ENCODE measurements at regions not wholly inside any gene's neighbourhood (a gene's known extent, or its start where the extent isn't known, plus 50 kb on each side); places are given as distances from the start of the nearest gene placed in this dataset.

DNA sequence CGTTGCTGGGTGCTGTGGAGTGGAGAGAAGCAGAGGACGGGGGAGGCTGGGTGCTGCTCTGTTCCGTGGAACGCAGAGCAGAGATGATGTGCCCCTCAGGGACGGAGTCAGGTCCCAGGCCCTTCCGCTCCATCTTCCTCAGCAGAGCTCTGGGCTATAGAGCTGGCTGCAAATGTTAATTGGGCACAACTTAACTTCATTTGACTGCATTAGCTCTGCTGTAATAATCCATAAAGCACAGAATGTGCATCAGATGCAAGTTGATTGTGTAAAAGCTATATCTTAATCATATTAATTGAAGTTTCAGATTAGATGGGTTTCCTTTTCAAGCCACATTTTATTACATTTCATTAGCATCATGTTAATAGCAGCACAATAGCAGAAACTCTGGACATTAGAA, 212.6 kb downstream of the ABCC12 start:
- Histone ChIP-seq H3F3A (replicated peaks; ENCODE audit: low read depth) (no peaks in the 10 kb centered on the region), H3K9me2 (ENCODE audit: insufficient read depth) (no peaks in the 10 kb centered on the region), H3K36me3 (ENCODE audit: insufficient read depth) (no peaks in the 10 kb centered on the region), H3K4me2 (no peak overlapping the region), H3K4me3 (no peak overlapping the region), H3K27ac (ENCODE audit: low read depth) (no peak overlapping the region), H4K20me1 (replicated peaks; ENCODE audit: insufficient read depth) (no peaks in the 10 kb centered on the region), H3K79me2 (replicated peaks; ENCODE audit: insufficient read depth) (no peaks in the 10 kb centered on the region), H3K4me1 (ENCODE audit: insufficient read depth) (no peaks in the 10 kb centered on the region), H3K27me3 (ENCODE audit: insufficient read depth) (no peaks in the 10 kb centered on the region), H2AFZ (no peak overlapping the region)
- Mint-ChIP-seq H3K4me3 (no peak overlapping the region), H3K27ac (no peak overlapping the region), H3K36me3 (ENCODE audit: low read depth) (no peaks in the 10 kb centered on the region), H3K27me3 (ENCODE audit: insufficient read depth, low read depth, poor library complexity) (peaks cover 11% of the 10 kb centered on the region), H3K9me3 (no peaks in the 10 kb centered on the region; the same call in 2 of the 3 replicates), H3K4me1 (peaks cover 3% of the 10 kb centered on the region; the same call in 2 of the 3 replicates)
- no peak for DNase-seq (ENCODE audit: low spot score)
- no peak for ATAC-seq
- TF ChIP-seq EZH2phosphoT487 (IDR thresholded peaks at IDR 0.05; ENCODE audit: unreplicated experiment) = no peak
- TF ChIP-seq ZNF331 (CRISPR knock-in tag; IDR thresholded peaks at IDR 0.05; ENCODE audit: low read depth) = no peak
- TF ChIP-seq NANOG (IDR thresholded peaks at IDR 0.05; ENCODE audit: borderline replicate concordance) = no peak
- TF ChIP-seq, protein P1, sequence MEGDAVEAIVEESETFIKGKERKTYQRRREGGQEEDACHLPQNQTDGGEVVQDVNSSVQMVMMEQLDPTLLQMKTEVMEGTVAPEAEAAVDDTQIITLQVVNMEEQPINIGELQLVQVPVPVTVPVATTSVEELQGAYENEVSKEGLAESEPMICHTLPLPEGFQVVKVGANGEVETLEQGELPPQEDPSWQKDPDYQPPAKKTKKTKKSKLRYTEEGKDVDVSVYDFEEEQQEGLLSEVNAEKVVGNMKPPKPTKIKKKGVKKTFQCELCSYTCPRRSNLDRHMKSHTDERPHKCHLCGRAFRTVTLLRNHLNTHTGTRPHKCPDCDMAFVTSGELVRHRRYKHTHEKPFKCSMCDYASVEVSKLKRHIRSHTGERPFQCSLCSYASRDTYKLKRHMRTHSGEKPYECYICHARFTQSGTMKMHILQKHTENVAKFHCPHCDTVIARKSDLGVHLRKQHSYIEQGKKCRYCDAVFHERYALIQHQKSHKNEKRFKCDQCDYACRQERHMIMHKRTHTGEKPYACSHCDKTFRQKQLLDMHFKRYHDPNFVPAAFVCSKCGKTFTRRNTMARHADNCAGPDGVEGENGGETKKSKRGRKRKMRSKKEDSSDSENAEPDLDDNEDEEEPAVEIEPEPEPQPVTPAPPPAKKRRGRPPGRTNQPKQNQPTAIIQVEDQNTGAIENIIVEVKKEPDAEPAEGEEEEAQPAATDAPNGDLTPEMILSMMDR (conservative IDR thresholded peaks at IDR 0.05; ENCODE audit: low read depth in 2 of 2) = no peak
- TF ChIP-seq, protein P2, sequence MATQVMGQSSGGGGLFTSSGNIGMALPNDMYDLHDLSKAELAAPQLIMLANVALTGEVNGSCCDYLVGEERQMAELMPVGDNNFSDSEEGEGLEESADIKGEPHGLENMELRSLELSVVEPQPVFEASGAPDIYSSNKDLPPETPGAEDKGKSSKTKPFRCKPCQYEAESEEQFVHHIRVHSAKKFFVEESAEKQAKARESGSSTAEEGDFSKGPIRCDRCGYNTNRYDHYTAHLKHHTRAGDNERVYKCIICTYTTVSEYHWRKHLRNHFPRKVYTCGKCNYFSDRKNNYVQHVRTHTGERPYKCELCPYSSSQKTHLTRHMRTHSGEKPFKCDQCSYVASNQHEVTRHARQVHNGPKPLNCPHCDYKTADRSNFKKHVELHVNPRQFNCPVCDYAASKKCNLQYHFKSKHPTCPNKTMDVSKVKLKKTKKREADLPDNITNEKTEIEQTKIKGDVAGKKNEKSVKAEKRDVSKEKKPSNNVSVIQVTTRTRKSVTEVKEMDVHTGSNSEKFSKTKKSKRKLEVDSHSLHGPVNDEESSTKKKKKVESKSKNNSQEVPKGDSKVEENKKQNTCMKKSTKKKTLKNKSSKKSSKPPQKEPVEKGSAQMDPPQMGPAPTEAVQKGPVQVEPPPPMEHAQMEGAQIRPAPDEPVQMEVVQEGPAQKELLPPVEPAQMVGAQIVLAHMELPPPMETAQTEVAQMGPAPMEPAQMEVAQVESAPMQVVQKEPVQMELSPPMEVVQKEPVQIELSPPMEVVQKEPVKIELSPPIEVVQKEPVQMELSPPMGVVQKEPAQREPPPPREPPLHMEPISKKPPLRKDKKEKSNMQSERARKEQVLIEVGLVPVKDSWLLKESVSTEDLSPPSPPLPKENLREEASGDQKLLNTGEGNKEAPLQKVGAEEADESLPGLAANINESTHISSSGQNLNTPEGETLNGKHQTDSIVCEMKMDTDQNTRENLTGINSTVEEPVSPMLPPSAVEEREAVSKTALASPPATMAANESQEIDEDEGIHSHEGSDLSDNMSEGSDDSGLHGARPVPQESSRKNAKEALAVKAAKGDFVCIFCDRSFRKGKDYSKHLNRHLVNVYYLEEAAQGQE (IDR thresholded peaks at IDR 0.05; ENCODE audit: unreplicated experiment) = no peak
- TF ChIP-seq, protein P3, sequence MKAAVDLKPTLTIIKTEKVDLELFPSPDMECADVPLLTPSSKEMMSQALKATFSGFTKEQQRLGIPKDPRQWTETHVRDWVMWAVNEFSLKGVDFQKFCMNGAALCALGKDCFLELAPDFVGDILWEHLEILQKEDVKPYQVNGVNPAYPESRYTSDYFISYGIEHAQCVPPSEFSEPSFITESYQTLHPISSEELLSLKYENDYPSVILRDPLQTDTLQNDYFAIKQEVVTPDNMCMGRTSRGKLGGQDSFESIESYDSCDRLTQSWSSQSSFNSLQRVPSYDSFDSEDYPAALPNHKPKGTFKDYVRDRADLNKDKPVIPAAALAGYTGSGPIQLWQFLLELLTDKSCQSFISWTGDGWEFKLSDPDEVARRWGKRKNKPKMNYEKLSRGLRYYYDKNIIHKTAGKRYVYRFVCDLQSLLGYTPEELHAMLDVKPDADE (IDR thresholded peaks at IDR 0.05) = no peak
- no peak for TF ChIP-seq POLR2AphosphoS5 (IDR thresholded peaks at IDR 0.05; ENCODE audit: low read depth)
- TF ChIP-seq ZNF114 (CRISPR knock-in tag; IDR thresholded peaks at IDR 0.05) = no peak
- TF ChIP-seq JUNB (IDR thresholded peaks at IDR 0.05; ENCODE audit: unreplicated experiment) = no peak
- no peak for TF ChIP-seq CREB1 (CRISPR knock-in tag; IDR thresholded peaks at IDR 0.05; ENCODE audit: low read depth)
- TF ChIP-seq, protein P4, sequence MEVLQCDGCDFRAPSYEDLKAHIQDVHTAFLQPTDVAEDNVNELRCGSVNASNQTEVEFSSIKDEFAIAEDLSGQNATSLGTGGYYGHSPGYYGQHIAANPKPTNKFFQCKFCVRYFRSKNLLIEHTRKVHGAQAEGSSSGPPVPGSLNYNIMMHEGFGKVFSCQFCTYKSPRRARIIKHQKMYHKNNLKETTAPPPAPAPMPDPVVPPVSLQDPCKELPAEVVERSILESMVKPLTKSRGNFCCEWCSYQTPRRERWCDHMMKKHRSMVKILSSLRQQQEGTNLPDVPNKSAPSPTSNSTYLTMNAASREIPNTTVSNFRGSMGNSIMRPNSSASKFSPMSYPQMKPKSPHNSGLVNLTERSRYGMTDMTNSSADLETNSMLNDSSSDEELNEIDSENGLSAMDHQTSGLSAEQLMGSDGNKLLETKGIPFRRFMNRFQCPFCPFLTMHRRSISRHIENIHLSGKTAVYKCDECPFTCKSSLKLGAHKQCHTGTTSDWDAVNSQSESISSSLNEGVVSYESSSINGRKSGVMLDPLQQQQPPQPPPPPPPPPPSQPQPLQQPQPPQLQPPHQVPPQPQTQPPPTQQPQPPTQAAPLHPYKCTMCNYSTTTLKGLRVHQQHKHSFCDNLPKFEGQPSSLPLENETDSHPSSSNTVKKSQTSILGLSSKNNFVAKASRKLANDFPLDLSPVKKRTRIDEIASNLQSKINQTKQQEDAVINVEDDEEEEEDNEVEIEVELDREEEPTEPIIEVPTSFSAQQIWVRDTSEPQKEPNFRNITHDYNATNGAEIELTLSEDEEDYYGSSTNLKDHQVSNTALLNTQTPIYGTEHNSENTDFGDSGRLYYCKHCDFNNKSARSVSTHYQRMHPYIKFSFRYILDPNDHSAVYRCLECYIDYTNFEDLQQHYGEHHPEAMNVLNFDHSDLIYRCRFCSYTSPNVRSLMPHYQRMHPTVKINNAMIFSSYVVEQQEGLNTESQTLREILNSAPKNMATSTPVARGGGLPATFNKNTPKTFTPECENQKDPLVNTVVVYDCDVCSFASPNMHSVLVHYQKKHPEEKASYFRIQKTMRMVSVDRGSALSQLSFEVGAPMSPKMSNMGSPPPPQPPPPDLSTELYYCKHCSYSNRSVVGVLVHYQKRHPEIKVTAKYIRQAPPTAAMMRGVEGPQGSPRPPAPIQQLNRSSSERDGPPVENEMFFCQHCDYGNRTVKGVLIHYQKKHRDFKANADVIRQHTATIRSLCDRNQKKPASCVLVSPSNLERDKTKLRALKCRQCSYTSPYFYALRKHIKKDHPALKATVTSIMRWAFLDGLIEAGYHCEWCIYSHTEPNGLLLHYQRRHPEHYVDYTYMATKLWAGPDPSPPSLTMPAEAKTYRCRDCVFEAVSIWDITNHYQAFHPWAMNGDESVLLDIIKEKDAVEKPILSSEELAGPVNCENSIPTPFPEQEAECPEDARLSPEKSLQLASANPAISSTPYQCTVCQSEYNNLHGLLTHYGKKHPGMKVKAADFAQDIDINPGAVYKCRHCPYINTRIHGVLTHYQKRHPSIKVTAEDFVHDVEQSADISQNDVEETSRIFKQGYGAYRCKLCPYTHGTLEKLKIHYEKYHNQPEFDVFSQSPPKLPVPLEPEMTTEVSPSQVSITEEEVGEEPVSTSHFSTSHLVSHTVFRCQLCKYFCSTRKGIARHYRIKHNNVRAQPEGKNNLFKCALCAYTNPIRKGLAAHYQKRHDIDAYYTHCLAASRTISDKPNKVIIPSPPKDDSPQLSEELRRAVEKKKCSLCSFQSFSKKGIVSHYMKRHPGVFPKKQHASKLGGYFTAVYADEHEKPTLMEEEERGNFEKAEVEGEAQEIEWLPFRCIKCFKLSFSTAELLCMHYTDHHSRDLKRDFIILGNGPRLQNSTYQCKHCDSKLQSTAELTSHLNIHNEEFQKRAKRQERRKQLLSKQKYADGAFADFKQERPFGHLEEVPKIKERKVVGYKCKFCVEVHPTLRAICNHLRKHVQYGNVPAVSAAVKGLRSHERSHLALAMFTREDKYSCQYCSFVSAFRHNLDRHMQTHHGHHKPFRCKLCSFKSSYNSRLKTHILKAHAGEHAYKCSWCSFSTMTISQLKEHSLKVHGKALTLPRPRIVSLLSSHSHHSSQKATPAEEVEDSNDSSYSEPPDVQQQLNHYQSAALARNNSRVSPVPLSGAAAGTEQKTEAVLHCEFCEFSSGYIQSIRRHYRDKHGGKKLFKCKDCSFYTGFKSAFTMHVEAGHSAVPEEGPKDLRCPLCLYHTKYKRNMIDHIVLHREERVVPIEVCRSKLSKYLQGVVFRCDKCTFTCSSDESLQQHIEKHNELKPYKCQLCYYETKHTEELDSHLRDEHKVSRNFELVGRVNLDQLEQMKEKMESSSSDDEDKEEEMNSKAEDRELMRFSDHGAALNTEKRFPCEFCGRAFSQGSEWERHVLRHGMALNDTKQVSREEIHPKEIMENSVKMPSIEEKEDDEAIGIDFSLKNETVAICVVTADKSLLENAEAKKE (CRISPR knock-in tag; IDR thresholded peaks at IDR 0.05) = no peak
- TF ChIP-seq STAT1 (IDR thresholded peaks at IDR 0.05; ENCODE audit: unreplicated experiment) = no peak
- TF ChIP-seq EZH2 (IDR thresholded peaks at IDR 0.05; ENCODE audit: low read depth, unreplicated experiment) = no peak
